ENCODE measurements at regions not wholly inside any gene's neighbourhood (a gene's known extent, or its start where the extent isn't known, plus 50 kb on each side); places are given as distances from the start of the nearest gene placed in this dataset.

DNA sequence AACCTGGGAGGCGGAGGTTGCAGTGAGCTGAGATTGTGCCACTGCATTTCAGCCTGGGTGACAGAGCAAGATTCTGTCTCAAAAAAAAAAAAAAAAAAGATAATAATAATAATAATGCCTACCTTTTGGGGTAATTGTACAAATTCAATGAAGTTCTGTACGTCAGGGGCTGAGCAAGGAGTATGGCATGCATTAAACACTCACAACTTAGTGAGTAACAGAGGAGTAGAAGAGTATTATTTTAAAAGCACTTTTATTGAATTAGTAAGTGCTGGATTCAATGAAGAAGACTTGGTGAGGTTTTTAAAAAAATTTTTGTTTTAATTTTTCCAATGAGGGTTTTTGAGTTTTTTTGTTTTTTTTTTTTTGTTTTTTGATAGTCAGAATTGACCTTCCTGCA lies 783.6 kb upstream of the TBX3 start:
- no peaks in the 10 kb centered on the region for H4K20me1 ChIP-seq (ENCODE audit: insufficient read depth, poor library complexity, severe bottlenecking)
- DNase-seq (ENCODE audit: low spot score), result no peak
- H3K36me3 ChIP-seq (replicated peaks; ENCODE audit: insufficient read depth, low read depth), result no peaks in the 10 kb centered on the region
- H3K9me3 ChIP-seq (ENCODE audit: low read depth), result no peaks in the 10 kb centered on the region
- TF ChIP-seq EZH2 (IDR thresholded peaks at IDR 0.05; ENCODE audit: borderline replicate concordance) (no peak), EZH2phosphoT487 (IDR thresholded peaks at IDR 0.05; ENCODE audit: low read depth, severe bottlenecking, unreplicated experiment) (no peak)
- TF ChIP-seq, protein P1, sequence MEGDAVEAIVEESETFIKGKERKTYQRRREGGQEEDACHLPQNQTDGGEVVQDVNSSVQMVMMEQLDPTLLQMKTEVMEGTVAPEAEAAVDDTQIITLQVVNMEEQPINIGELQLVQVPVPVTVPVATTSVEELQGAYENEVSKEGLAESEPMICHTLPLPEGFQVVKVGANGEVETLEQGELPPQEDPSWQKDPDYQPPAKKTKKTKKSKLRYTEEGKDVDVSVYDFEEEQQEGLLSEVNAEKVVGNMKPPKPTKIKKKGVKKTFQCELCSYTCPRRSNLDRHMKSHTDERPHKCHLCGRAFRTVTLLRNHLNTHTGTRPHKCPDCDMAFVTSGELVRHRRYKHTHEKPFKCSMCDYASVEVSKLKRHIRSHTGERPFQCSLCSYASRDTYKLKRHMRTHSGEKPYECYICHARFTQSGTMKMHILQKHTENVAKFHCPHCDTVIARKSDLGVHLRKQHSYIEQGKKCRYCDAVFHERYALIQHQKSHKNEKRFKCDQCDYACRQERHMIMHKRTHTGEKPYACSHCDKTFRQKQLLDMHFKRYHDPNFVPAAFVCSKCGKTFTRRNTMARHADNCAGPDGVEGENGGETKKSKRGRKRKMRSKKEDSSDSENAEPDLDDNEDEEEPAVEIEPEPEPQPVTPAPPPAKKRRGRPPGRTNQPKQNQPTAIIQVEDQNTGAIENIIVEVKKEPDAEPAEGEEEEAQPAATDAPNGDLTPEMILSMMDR (IDR thresholded peaks at IDR 0.05; ENCODE audit: poor library complexity), result no peak
- peaks cover 3% of the 10 kb centered on the region for H3K4me1 ChIP-seq (ENCODE audit: insufficient read depth)
- no peaks in the 10 kb centered on the region for H3K79me2 ChIP-seq
- H3K27ac ChIP-seq, result peak overlapping the region; percentile 54
- 96% methylated on average over 2 of the region's 2 CpGs for WGBS (ENCODE audit: low lambda C conversion rate, missing lambda C conversion rate)
- no peaks in the 10 kb centered on the region for H3K27me3 ChIP-seq
- H3K4me3 ChIP-seq, result no peak overlapping the region
- H2AFZ ChIP-seq, result no peak overlapping the region
- no peaks in the 10 kb centered on the region for H3K9me2 ChIP-seq (replicated peaks; ENCODE audit: insufficient read depth)
- H3K4me2 ChIP-seq, result no peak overlapping the region

DNA sequence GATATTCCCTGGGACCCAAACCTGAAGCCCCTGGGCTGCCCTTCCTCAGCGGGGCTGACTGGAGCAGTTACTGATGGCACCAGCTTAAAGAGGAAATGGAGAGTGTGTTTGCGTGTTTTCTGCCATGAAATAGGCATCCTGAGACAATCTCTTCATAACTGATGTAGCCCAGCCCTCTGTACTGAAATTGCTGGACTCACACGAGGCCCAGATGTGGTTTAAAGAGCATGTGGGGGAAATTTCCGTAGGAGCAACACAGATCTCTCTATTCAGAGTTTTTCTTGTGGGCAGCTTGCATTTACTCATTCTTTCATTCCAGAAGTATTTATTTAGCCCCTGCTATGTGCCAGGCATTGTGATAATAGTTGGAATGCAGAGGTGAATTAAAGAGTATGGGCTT lies 782.1 kb upstream of the TBX3 start:
- no peaks in the 10 kb centered on the region for H3K36me3 ChIP-seq (replicated peaks; ENCODE audit: insufficient read depth, low read depth)
- no peaks in the 10 kb centered on the region for H3K79me2 ChIP-seq
- TF ChIP-seq EZH2 (IDR thresholded peaks at IDR 0.05; ENCODE audit: borderline replicate concordance) (no peak), EZH2phosphoT487 (IDR thresholded peaks at IDR 0.05; ENCODE audit: low read depth, severe bottlenecking, unreplicated experiment) (no peak)
- TF ChIP-seq, protein P1 (IDR thresholded peaks at IDR 0.05; ENCODE audit: poor library complexity), result no peak
- H3K9me3 ChIP-seq (ENCODE audit: low read depth), result no peaks in the 10 kb centered on the region
- peak overlapping the region; percentile 17 for H3K27ac ChIP-seq
- peaks cover 3% of the 10 kb centered on the region for H3K4me1 ChIP-seq (ENCODE audit: insufficient read depth)
- H3K4me2 ChIP-seq, result no peak overlapping the region
- H3K9me2 ChIP-seq (replicated peaks; ENCODE audit: insufficient read depth), result no peaks in the 10 kb centered on the region
- H4K20me1 ChIP-seq (ENCODE audit: insufficient read depth, poor library complexity, severe bottlenecking), result no peaks in the 10 kb centered on the region
- no peak for DNase-seq (ENCODE audit: low spot score)
- H3K27me3 ChIP-seq, result no peaks in the 10 kb centered on the region
- whole genome bisulfite sequencing (ENCODE audit: low lambda C conversion rate, missing lambda C conversion rate), result 46% methylated on average over 4 of the region's 4 CpGs
- no peak overlapping the region for H3K4me3 ChIP-seq
- no peak overlapping the region for H2AFZ ChIP-seq

DNA sequence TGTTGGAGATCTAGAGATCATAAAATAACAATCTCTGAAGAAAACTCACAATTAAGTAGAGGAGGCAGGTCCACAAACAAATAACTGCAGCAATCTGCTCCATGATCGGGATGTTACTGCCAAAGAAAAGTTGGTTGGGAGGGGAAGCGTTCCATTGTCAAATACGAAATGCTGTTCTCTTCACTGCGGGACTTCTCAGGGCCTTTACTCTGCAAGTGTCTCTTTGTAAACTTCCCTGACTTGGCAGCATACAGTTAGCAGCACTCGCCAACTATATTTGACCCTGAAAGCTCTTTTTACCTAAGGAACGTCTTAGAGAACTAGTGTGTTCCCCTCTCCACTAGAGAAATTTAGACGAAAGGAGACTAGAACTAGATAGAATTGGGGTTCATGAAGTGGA lies 780.7 kb upstream of the TBX3 start:
- H4K20me1 ChIP-seq (ENCODE audit: insufficient read depth, poor library complexity, severe bottlenecking), result no peaks in the 10 kb centered on the region
- H2AFZ ChIP-seq, result no peak overlapping the region
- no peak overlapping the region for H3K4me3 ChIP-seq
- TF ChIP-seq, protein P1 (IDR thresholded peaks at IDR 0.05; ENCODE audit: poor library complexity), result no peak
- TF ChIP-seq EZH2phosphoT487 (IDR thresholded peaks at IDR 0.05; ENCODE audit: low read depth, severe bottlenecking, unreplicated experiment) (no peak), EZH2 (IDR thresholded peaks at IDR 0.05; ENCODE audit: borderline replicate concordance) (no peak)
- no peaks in the 10 kb centered on the region for H3K36me3 ChIP-seq (replicated peaks; ENCODE audit: insufficient read depth, low read depth)
- 86% methylated on average over 7 of the region's 7 CpGs for WGBS (ENCODE audit: low lambda C conversion rate, missing lambda C conversion rate)
- H3K27ac ChIP-seq, result peak overlapping the region; percentile 41
- no peaks in the 10 kb centered on the region for H3K27me3 ChIP-seq
- no peak for DNase-seq (ENCODE audit: low spot score)
- H3K4me1 ChIP-seq (ENCODE audit: insufficient read depth), result peaks cover 3% of the 10 kb centered on the region
- H3K79me2 ChIP-seq, result no peaks in the 10 kb centered on the region
- no peaks in the 10 kb centered on the region for H3K9me2 ChIP-seq (replicated peaks; ENCODE audit: insufficient read depth)
- no peak overlapping the region for H3K4me2 ChIP-seq
- no peaks in the 10 kb centered on the region for H3K9me3 ChIP-seq (ENCODE audit: low read depth)

DNA sequence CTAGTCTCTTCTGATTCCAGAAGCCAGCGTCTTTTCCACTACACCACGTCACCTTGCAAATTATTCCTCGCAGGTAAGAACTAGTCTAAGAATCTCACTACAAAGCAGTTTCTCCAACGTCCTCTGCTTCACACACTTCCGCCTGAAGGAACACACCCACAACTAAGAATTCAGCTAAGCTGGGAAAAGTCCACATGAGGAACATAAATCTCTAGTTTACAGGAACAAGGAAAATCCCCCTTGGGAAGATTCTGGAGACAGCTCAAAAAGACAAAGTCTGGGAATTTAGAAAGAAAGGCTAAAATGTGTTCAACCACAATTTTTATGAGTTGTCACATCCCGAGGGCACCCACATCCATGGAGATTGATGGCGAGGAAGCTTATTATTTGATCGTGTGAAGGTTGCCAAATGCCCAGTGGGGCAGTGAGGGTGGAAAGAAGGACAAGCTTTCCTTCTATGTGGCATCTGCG lies 780.2 kb upstream of the TBX3 start:
- Histone ChIP-seq H3K4me3 (no peak overlapping the region), H3K36me3 (replicated peaks; ENCODE audit: insufficient read depth, low read depth) (no peaks in the 10 kb centered on the region), H3K9me2 (replicated peaks; ENCODE audit: insufficient read depth) (no peaks in the 10 kb centered on the region), H3K27me3 (no peaks in the 10 kb centered on the region), H4K20me1 (ENCODE audit: insufficient read depth, poor library complexity, severe bottlenecking) (no peaks in the 10 kb centered on the region), H3K27ac (peak overlapping the region; percentile 61), H2AFZ (no peak overlapping the region), H3K4me2 (no peak overlapping the region), H3K9me3 (ENCODE audit: low read depth) (no peaks in the 10 kb centered on the region), H3K79me2 (no peaks in the 10 kb centered on the region), H3K4me1 (ENCODE audit: insufficient read depth) (peaks cover 3% of the 10 kb centered on the region)
- TF ChIP-seq EZH2 (IDR thresholded peaks at IDR 0.05; ENCODE audit: borderline replicate concordance) (no peak), EZH2phosphoT487 (IDR thresholded peaks at IDR 0.05; ENCODE audit: low read depth, severe bottlenecking, unreplicated experiment) (no peak)
- TF ChIP-seq, protein P1 (IDR thresholded peaks at IDR 0.05; ENCODE audit: poor library complexity), result no peak
- peak; percentile 46 for DNase-seq (ENCODE audit: low spot score)
- 50% methylated on average over 9 of the region's 9 CpGs for WGBS (ENCODE audit: low lambda C conversion rate, missing lambda C conversion rate)

Data from hepatocyte (in vitro differentiated cells).